GM21825 (cell line): ENCODE measurements at regions not wholly inside any gene's neighbourhood (a gene's known extent, or its start where the extent isn't known, plus 50 kb on each side); places are given as distances from the start of the nearest gene placed in this dataset.
"Not testable (repeated sequence)": the region's sequence is repeated elsewhere in the genome, so short reads cannot be mapped to it uniquely, and the experiment has no call there.

Experiments
- ATAC-seq: cut with Tn5 transposase; IDR thresholded peaks from one replicate; pipeline ENCODE4 v1.9.1; 2021; ENCODE audit warnings: mild to moderate bottlenecking, moderate library complexity; ENCODE audit not compliant: unreplicated experiment

DNA sequence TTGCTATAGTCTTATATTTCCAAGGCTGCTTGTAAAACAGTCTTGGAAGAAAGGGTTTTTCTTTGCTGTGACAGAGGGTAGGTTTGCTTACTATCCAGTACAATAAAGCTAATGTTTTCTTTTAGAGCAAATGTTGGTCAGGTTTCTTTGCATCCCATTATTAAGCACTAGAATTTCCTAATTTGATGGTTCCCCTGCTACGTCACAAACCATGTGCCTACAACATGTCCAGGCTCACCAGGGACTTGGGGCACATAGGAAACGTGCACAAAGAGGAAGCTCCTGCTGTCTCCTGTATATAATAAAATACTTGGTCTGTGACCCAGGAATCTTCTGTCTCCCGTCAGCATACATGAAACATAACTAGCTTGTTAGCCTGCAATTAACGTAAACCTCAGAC, 486.3 kb upstream of the LRFN5 start:
- ATAC-seq: no peak

- no peak for ATAC-seq
These were observed 510.5 kb upstream of the LRFN5 start for GRCh38 chr14:41096131-41096530.

- no peak for ATAC-seq
These were observed 519.6 kb upstream of the LRFN5 start for GRCh38 chr14:41087056-41087455.

GRCh38 chr14:41073544-41073943, 533.1 kb upstream of the LRFN5 start:
- no peak for ATAC-seq

GRCh38 chr14:41072776-41073175, 533.9 kb upstream of the LRFN5 start:
- no peak for ATAC-seq

DNA sequence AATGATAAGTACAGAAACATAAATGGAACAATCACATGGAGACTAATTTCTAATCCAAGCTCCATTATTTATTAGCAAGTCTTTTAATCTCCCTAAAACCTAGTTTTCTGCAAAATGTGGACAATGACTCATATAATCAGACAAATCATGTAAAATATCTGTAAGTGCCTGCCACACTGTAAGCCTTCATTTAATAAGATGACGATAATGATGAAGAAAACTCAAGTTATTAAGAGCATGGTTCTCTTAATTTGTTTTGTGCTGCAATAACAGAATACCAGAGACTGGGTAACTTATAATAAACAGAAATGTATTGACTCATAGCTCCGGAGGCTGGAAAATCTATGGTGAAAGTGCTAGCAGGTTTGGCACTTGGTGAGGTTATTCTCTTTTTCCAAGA, 535.3 kb upstream of the LRFN5 start:
- no peak for ATAC-seq

GRCh38 chr14:41062826-41063225, 543.9 kb upstream of the LRFN5 start:
- no peak for ATAC-seq

DNA sequence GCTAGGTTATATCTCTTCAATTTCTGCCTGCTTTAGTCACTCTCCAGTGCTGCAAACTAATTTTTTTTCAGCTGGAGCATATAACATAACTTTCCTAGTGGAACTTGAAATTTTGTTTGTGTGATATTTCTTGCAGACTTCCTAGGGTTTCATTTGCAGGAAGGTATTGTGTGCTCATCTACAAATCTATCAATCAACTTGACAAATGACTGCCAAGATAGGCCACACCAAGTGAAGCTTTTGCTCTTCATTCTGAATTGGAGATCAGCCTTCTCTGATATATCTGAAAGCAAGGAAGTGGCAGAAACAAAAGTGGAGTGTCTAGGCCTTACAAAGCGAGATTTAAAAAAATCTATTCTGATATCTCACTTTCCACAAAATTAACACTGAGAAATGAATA, 551.1 kb upstream of the LRFN5 start:
- no peak for ATAC-seq

- ATAC-seq: no peak
These were observed 554.9 kb upstream of the LRFN5 start for GRCh38 chr14:41051801-41052200.

GRCh38 chr14:41047763-41048162, 558.9 kb upstream of the LRFN5 start:
- ATAC-seq: no peak

- ATAC-seq: no peak
These were observed 569.3 kb upstream of the LRFN5 start for GRCh38 chr14:41037388-41037787.

DNA sequence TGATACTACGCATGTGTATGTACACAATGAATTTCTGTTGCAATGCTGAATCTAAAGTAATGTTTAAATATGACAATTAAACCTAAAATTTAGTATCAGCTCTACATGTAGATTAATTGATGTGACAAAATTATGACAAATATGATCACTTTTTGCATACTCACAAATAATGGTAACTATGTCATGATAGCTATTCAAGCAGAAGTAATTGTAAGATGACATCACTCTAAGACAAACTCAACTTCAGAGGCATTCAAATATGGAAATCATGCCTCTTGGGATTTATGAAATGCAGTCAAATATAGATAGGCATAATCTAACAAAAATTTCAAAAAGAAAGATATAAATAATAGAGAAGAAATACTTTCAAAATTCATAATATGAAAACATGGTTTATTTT, 571.7 kb upstream of the LRFN5 start:
- ATAC-seq: no peak

DNA sequence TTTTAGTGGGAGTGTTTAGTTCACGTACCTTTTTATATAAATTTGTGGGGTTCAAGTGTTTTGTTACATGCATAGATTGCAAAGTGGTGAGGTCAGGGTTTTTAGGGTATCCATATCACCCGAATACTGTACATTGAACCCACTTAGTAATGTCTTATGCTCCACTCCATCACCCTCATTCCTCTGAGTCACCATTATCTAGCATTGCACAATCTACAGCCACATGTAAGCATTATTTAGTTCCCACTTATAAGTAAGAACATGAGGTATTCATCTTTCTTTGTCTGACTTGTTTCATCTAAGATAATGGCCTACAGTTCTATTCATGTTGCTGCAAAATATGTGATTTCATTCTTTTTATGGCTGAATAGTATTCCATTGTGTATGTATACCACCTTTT, 583.7 kb upstream of the LRFN5 start:
- ATAC-seq: no peak

- no peak for ATAC-seq
These were observed 590.5 kb upstream of the LRFN5 start for GRCh38 chr14:41016213-41016612.

DNA sequence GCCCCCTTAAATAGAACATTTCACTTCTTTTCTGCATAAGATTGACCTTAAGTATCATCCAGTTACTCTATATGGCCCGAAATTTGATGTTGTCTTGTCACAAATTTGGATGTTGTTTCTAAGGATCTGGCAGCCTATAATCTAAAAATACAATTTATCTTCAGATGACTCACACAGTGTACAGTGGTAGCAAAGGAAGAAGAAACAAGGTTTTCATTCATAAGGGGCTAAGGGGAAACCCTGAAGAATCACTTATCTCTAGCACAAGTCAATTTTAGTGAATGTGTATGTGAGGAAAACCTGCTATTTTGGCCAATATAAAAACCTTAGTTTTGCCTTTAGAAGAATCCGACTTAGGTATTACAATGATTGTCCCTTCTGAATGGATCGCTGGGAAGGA, 606.3 kb upstream of the LRFN5 start:
- ATAC-seq: no peak

- ATAC-seq: no peak
These were observed 617.4 kb upstream of the LRFN5 start for GRCh38 chr14:40989260-40989659.

- no peak for ATAC-seq
These were observed 619.2 kb upstream of the LRFN5 start for GRCh38 chr14:40987481-40987880.

DNA sequence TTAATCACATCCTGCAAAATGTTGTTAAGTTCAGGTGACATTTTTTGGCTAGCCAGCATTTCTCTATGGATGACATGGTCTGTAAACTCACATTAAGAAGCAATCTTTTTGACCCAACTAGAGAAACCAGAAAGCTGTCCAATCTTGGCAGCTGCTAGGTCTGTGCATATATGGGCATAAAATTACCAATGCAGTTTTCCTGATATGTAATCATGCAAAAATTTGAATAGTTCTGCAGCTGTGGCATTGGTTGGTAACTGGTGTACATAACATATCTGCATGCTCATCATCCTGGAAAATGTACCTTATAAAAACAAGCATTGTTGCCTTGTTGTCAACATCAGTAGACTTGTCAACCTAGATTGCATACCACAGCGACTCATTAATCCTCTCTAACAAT, 620.0 kb upstream of the LRFN5 start:
- ATAC-seq: no peak

- no peak for ATAC-seq
These were observed 621.1 kb upstream of the LRFN5 start for GRCh38 chr14:40985584-40985983.

DNA sequence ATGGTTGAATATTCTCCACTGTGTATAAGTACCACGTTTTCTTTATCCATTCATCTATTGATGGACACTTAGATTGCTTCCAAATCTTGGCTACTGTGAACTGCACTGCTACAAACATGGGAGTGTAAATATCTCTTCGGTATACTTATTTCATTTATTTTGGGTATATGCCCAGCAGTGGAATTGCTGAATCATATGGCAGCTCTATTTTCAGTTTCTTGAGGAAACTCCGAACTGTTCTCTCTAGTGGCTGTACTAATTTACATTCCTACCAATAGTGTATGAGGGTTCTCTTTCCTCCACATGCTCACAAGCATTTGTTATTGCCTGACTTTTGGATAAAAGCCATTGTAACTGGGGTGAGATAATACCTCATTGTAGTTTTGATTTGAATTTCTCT, 623.1 kb upstream of the LRFN5 start:
- no peak for ATAC-seq

DNA sequence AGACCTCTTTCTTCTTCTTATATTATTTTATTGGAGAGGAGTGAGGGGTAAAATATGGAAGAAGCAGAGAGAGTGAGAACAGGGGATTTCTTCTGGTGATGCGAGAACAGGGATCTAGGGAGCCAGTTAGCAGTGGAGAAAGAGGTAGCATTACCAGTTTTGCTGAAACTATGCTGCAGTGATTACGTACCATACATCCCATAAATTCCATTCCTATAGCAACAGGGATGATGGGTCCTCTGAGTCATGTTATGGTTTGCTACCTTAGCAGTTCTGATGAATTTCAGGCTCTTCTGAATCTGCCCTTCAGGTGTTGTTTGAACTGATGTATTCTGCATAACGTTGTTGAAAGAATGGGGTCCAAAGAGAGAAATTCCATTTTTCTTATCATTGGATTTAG, 625.4 kb upstream of the LRFN5 start:
- ATAC-seq: no peak

GRCh38 chr14:40960257-40960656, 646.4 kb upstream of the LRFN5 start:
- ATAC-seq: not testable (repeated sequence)

GRCh38 chr14:40955131-40955505, 651.6 kb upstream of the LRFN5 start:
- ATAC-seq: no peak
